Heart right ventricle (tissue), 16 donors: ENCODE measurements at regions not wholly inside any gene's neighbourhood (a gene's known extent, or its start where the extent isn't known, plus 50 kb on each side); places are given as distances from the start of the nearest gene placed in this dataset.

Experiments
- ATAC-seq, 8 donors: fragments of 200-7000 bp; cut with Tn5 transposase; one replicate each; pipeline ENCODE4 v1.9.1; 2020; ENCODE audit warnings: mild to moderate bottlenecking in 8 of 8, moderate library complexity in 8 of 8, moderate number of reproducible peaks in 1 of 8
- DNase-seq, 2 donors: peaks; one replicate each; pipeline ENCODE4 v3.0.0-alpha.2; 2020
- H3K27ac ChIP-seq, 10 donors: fragments of 200-600 bp; sonication (generic) in 2 of 10; one replicate each; pipeline versions ENCODE4 v1.5.0 to v1.8.0; 2020 to 2022; ENCODE audit warnings: mild to moderate bottlenecking in 3 of 10
- H3K27me3 ChIP-seq, 7 donors: fragments of 200-600 bp; one replicate each; pipeline ENCODE4 v1.8.0; 2021 to 2022; ENCODE audit warnings: mild to moderate bottlenecking in 2 of 7
- H3K36me3 ChIP-seq, 9 donors: fragments of 200-600 bp; sonication (generic) in 1 of 9; one replicate each; pipeline versions ENCODE4 v1.5.0 to v1.8.0; 2020 to 2022; ENCODE audit warnings: mild to moderate bottlenecking in 2 of 9
- H3K4me1 ChIP-seq, 9 donors: fragments of 200-600 bp; sonication (generic) in 1 of 9; one replicate each; pipeline versions ENCODE4 v1.5.0 to v1.8.0; 2020 to 2022; ENCODE audit warnings: mild to moderate bottlenecking in 4 of 9
- H3K4me3 ChIP-seq, 10 donors: fragments of 200-600 bp; sonication (generic) in 2 of 10; one replicate each; pipeline versions ENCODE4 v1.5.0 to v1.8.0; 2020 to 2022; ENCODE audit warnings: mild to moderate bottlenecking in 7 of 10, moderate library complexity in 2 of 10
- H3K9me3 ChIP-seq, 11 donors: fragments of 200-600 bp in 10 of 11; sonication (generic) in 2 of 11; one replicate each; pipeline versions ENCODE4 v1.5.0 to v1.8.0; 2013 to 2022; ENCODE audit warnings: mild to moderate bottlenecking in 2 of 11, control low read depth in 1 of 11, moderate library complexity in 1 of 11
- CTCF ChIP-seq, 9 donors: fragments of 200-600 bp; sonication (generic) in 2 of 9; IDR thresholded peaks; one replicate each; pipeline versions ENCODE4 v1.5.0 to v1.8.0; 2021 to 2022; ENCODE audit warnings: antibody characterized with exemption in 9 of 9, mild to moderate bottlenecking in 5 of 9, moderate library complexity in 1 of 9
- WGBS, 2 donors: extraction: QIAGEN DNeasy Blood & Tissue Kit; methylation state at CpG; one replicate each; pipeline ENCODE4 v1.1.7; 2013; ENCODE audit warnings: inconsistent platforms in 1 of 2; 5-methylcytosine and 5-hydroxymethylcytosine counted together
- intact Hi-C, 10 donors: fragments of 100-400 bp; cut with DNase I; formaldehyde crosslinking; loops; one replicate each; pipeline versions ENCODE4 v1.11.1 to v1.14.2; 2022
- donor health status: Arrhythmogenic right ventricular cardiomyopathy.
- donor health status: ischemic (EF 13 %, LVEDD 7.1; RV severe dilation, severe dysfunction).
- donor health status: healthy with polysubstance abuse.
- donor health status: DM: no; HTN: yes; CAD: no.
- donor health status: DM: no; HTN: no; CAD: no.
- donor health status: ischemic (EF 25% LVEDD 6.9; RV normal size, moderate dysfunction).
- donor health status: ischemic (EF 25% LVEDD 5.7; RV mildly dilated, moderate dysfunction).
- donor health status: healthy.
- donor health status: DM: yes; HTN: yes; CAD: no.
- donor health status: Ischemic cardiomyopathy.
- donor health status: ischemic (EF 35%, LVEDD 5.7; RV mildly dilated, moderate dysfunction).
- donor health status: nonischemic (EF 11% LVEDD 7.7; RV severe dilation, severe dysfunction).
- donor health status: DM: yes; HTN: yes; CAD: no.
- donor health status: PGD.
- donor health status: ischemic (EF 29% LVEDD 5.4; RV normal size, mild dysfunction).
- donor health status: nonischemic (EF 23%, LVEDD 6.1; RV moderate dilation, normal function).

DNA sequence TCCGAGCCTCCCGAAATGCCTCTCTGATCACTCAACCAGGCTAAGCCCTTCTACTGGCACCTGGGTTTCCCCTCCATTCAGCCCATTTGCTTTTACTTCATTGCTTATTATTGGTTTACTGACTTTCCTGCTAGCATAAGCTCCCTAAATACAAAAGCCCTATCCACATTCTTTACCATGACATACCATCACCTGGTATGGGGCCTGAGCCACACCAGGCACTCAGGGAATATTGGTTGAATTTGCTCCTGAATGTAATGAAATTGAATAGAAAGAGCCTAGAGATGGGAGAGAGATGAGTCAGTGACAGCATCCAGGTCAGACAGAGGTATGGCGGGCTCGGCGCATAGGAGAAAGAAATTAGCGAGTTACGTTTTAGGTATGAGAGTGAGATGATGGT is 120.0 kb downstream of the CD164 start:
- no peak overlapping the region for H3K27ac ChIP-seq
- DNase-seq (no peak), ATAC-seq (no peak)
- TF ChIP-seq CTCF (IDR thresholded peaks at IDR 0.05) = no peak
- H3K27me3 ChIP-seq = no peaks in the 10 kb centered on the region
- 87 to 98% methylated on average over 7 of the region's 7 CpGs for WGBS, 2 donors
- no peak overlapping the region for H3K4me3 ChIP-seq
- H3K4me1 ChIP-seq = peaks cover 0 to 9% (median 0%) of the 10 kb centered on the region in 9 donors
- H3K9me3 ChIP-seq = no peaks in the 10 kb centered on the region
- intact Hi-C loops = no loop called here
- H3K36me3 ChIP-seq = no peaks in the 10 kb centered on the region

- peak in 2 of 8 donors; percentile 42 to 43 for ATAC-seq
- H3K4me3 ChIP-seq = no peak overlapping the region
- WGBS, 2 donors = 56 to 71% methylated on average over 6 of the region's 6 CpGs
- H3K27ac ChIP-seq = no peak overlapping the region
- TF ChIP-seq CTCF (IDR thresholded peaks at IDR 0.05) = no peak
- no peaks in the 10 kb centered on the region for H3K27me3 ChIP-seq
- intact Hi-C loops = no loop called here
- no peaks in the 10 kb centered on the region for H3K9me3 ChIP-seq
- DNase-seq = no peak
- H3K36me3 ChIP-seq = no peaks in the 10 kb centered on the region
- peaks cover 0 to 9% (median 0%) of the 10 kb centered on the region in 9 donors for H3K4me1 ChIP-seq
Measured at GRCh38 chr6:109261811-109262210, 120.5 kb downstream of the CD164 start.

GRCh38 chr6:109260701-109261100 is 121.6 kb downstream of the CD164 start:
- intact Hi-C loops = no loop called here
- DNase-seq (no peak), ATAC-seq (no peak)
- TF ChIP-seq CTCF (IDR thresholded peaks at IDR 0.05) = no peak
- no peak overlapping the region for H3K27ac ChIP-seq
- peaks cover 0 to 9% (median 0%) of the 10 kb centered on the region in 9 donors for H3K4me1 ChIP-seq
- no peaks in the 10 kb centered on the region for H3K9me3 ChIP-seq
- H3K27me3 ChIP-seq = no peaks in the 10 kb centered on the region
- H3K4me3 ChIP-seq = no peak overlapping the region
- WGBS, 2 donors = 94 to 95% methylated on average over 3 of the region's 3 CpGs
- H3K36me3 ChIP-seq = no peaks in the 10 kb centered on the region

GRCh38 chr6:109260126-109260525 is 122.1 kb downstream of the CD164 start:
- no peak overlapping the region for H3K27ac ChIP-seq
- H3K9me3 ChIP-seq = no peaks in the 10 kb centered on the region
- 93 to 100% methylated on average over 2 of the region's 2 CpGs for WGBS, 2 donors
- H3K36me3 ChIP-seq = no peaks in the 10 kb centered on the region
- DNase-seq (no peak), ATAC-seq (no peak)
- no peaks in the 10 kb centered on the region for H3K27me3 ChIP-seq
- TF ChIP-seq CTCF (IDR thresholded peaks at IDR 0.05) = no peak
- H3K4me3 ChIP-seq = no peak overlapping the region
- peaks cover 0 to 9% (median 0%) of the 10 kb centered on the region in 9 donors for H3K4me1 ChIP-seq
- intact Hi-C loops = no loop called here
